NCI-H1105 (cell line): ENCODE measurements at regions not wholly inside any gene's neighbourhood (a gene's known extent, or its start where the extent isn't known, plus 50 kb on each side); places are given as distances from the start of the nearest gene placed in this dataset.

ENCODE experiments used
- DNase-seq: peaks from one replicate; lab custom pipeline; 2025; lab: John Stamatoyannopoulos, UW

GRCh38 chr5:93107141-93107540, 473.9 kb downstream of the NR2F1-AS1 start:
- DNase-seq: no peak

GRCh38 chr5:93101661-93102060, 479.4 kb downstream of the NR2F1-AS1 start:
- no peak for DNase-seq

- no peak for DNase-seq
Measured at GRCh38 chr5:93100976-93101375, 480.0 kb downstream of the NR2F1-AS1 start.

GRCh38 chr5:93100428-93100827, 480.6 kb downstream of the NR2F1-AS1 start:
- no peak for DNase-seq

GRCh38 chr5:93099902-93100347, 481.1 kb downstream of the NR2F1-AS1 start:
- DNase-seq: no peak

- DNase-seq: no peak
Measured at GRCh38 chr5:93096561-93096960, 484.5 kb downstream of the NR2F1-AS1 start.

- no peak for DNase-seq
Measured at GRCh38 chr5:93092349-93093105, 488.5 kb downstream of the NR2F1-AS1 start.

GRCh38 chr5:93090698-93091097, 490.3 kb downstream of the NR2F1-AS1 start:
- DNase-seq: no peak

- DNase-seq: no peak
Measured at GRCh38 chr5:93088592-93089389, 492.2 kb downstream of the NR2F1-AS1 start.

GRCh38 chr5:93087326-93087725, 493.7 kb downstream of the NR2F1-AS1 start:
- no peak for DNase-seq

GRCh38 chr5:93082981-93083380, 498.0 kb downstream of the NR2F1-AS1 start:
- no peak for DNase-seq

GRCh38 chr5:93079046-93079445, 502.0 kb downstream of the NR2F1-AS1 start:
- no peak for DNase-seq

- no peak for DNase-seq
Measured at GRCh38 chr5:93078082-93079038, 502.7 kb downstream of the NR2F1-AS1 start.

GRCh38 chr5:93076566-93076965, 504.5 kb downstream of the NR2F1-AS1 start:
- no peak for DNase-seq

GRCh38 chr5:93076096-93076495, 504.9 kb downstream of the NR2F1-AS1 start:
- DNase-seq: no peak

GRCh38 chr5:93073547-93073946, 507.5 kb downstream of the NR2F1-AS1 start:
- no peak for DNase-seq

- no peak for DNase-seq
Measured at GRCh38 chr5:93072831-93073459, 508.1 kb downstream of the NR2F1-AS1 start.

- DNase-seq: no peak
Measured at GRCh38 chr5:93071710-93072109, 509.3 kb downstream of the NR2F1-AS1 start.

GRCh38 chr5:93070938-93071337, 510.1 kb downstream of the NR2F1-AS1 start:
- DNase-seq: no peak

- DNase-seq: no peak
Measured at GRCh38 chr5:93069276-93069675, 511.7 kb downstream of the NR2F1-AS1 start.

- DNase-seq: no peak
Measured at GRCh38 chr5:93062548-93062947, 518.5 kb downstream of the NR2F1-AS1 start.

- no peak for DNase-seq
Measured at GRCh38 chr5:93058309-93058708, 522.7 kb downstream of the NR2F1-AS1 start.
